NB4 (cell line): ENCODE measurements at regions not wholly inside any gene's neighbourhood (a gene's known extent, or its start where the extent isn't known, plus 50 kb on each side); places are given as distances from the start of the nearest gene placed in this dataset.

Experiments
- DNase-seq: peaks from one replicate; pipeline ENCODE4 v3.0.0; 2010; ENCODE audit warnings: low read depth
- H3K4me3 ChIP-seq: one replicate; pipeline ENCODE4 v1.5.1; 2011; ENCODE audit warnings: mild to moderate bottlenecking, low read depth, low read length, moderate library complexity
- MYC ChIP-seq: IDR thresholded peaks from 2 replicates; pipeline ENCODE4 v1.6.1; 2011; ENCODE audit warnings: low read depth, low read length
- POLR2A ChIP-seq: IDR thresholded peaks from 2 replicates; pipeline ENCODE4 v1.6.1; 2011; ENCODE audit warnings: mild to moderate bottlenecking; ENCODE audit not compliant: insufficient read length; ENCODE audit errors: extremely low read depth
- TF ChIP-seq, protein P1 (sequence below): IDR thresholded peaks from one replicate; pipeline ENCODE4 v1.5.1; 2012; ENCODE audit warnings: low read depth, low read length
- TF ChIP-seq, protein P2 (sequence below): IDR thresholded peaks from 2 replicates; pipeline ENCODE4 v1.6.1; 2011; ENCODE audit warnings: low read depth, low read length

DNA sequence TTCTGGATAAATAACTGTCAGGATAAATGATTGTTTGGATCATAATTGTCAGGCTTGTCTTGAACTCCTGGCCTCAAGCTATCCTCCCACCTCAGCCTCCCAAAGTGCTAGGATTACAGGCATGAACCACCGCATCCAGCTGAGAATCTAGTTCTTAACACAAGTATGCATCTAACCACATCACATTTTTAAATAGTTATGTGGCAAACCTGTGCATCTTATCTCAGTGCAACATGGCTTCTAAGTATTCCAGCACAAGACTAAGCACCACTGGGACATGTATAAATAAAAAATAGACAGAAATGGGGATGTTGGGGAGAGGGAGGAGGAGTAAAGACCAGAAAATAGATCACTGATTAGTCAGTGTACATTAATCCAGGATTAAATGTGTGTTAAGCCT, 74.7 kb upstream of the TBL1X start:
- no peak for DNase-seq
- TF ChIP-seq MYC: no peak
- TF ChIP-seq, protein P1, sequence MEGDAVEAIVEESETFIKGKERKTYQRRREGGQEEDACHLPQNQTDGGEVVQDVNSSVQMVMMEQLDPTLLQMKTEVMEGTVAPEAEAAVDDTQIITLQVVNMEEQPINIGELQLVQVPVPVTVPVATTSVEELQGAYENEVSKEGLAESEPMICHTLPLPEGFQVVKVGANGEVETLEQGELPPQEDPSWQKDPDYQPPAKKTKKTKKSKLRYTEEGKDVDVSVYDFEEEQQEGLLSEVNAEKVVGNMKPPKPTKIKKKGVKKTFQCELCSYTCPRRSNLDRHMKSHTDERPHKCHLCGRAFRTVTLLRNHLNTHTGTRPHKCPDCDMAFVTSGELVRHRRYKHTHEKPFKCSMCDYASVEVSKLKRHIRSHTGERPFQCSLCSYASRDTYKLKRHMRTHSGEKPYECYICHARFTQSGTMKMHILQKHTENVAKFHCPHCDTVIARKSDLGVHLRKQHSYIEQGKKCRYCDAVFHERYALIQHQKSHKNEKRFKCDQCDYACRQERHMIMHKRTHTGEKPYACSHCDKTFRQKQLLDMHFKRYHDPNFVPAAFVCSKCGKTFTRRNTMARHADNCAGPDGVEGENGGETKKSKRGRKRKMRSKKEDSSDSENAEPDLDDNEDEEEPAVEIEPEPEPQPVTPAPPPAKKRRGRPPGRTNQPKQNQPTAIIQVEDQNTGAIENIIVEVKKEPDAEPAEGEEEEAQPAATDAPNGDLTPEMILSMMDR: no peak
- TF ChIP-seq, protein P2, sequence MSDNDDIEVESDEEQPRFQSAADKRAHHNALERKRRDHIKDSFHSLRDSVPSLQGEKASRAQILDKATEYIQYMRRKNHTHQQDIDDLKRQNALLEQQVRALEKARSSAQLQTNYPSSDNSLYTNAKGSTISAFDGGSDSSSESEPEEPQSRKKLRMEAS: no peak
- no peak for TF ChIP-seq POLR2A
- no peak overlapping the region for H3K4me3 ChIP-seq

DNA sequence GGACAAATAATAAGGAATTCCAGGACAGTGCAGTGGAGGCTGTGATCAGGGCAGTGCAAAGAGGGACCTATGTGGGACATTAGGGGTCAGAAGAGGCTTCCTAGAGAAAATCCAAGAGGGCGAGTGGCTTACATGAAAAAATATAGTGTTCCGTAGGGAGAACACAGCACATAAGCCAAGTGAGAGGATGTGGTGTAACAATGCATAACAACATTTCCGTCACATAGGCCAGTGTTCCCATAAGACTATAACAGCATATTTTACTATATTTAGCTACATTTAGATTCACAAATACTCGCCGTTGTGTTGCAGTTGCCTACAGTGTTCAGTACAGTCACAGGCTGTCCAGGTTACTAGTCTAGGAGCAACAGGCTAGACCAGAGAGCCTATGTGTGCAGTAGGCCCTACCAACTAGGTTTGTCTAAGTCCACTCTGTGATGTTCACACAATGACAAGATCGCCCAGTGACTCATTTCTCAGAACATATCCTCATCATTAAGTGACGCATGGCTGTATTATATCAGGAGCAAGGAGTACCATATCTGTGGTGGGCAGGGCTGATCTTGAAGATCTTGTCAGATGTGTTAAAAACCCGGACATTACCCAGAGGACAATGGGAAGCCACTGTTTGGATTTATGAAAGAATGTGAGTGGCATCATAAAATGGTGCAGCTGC, 74.0 kb upstream of the TBL1X start:
- DNase-seq: no peak
- H3K4me3 ChIP-seq: no peak overlapping the region
- TF ChIP-seq, protein P2: no peak
- TF ChIP-seq MYC: no peak
- TF ChIP-seq, protein P1: no peak
- TF ChIP-seq POLR2A: no peak

DNA sequence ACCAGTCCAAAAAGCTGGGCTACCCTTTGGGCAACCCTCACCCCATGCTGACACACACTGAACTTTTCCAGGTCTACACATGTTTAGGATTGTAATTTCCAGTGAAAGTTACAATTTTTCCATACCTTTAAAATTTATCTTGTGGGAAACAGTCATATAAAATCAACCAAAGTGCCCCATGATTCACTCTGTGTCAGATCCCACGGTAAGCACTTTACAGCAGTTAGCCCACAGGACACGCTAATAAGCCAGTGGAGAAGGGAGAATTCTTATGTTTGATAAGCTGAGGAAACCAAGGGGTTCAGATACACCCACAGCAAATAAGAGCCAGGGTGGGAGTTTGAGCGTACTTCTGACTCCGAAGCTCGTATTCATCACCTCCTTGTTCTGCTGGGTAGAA, 72.4 kb upstream of the TBL1X start:
- DNase-seq: no peak
- H3K4me3 ChIP-seq: no peak overlapping the region
- TF ChIP-seq, protein P1: no peak
- no peak for TF ChIP-seq POLR2A
- no peak for TF ChIP-seq MYC
- TF ChIP-seq, protein P2: no peak

DNA sequence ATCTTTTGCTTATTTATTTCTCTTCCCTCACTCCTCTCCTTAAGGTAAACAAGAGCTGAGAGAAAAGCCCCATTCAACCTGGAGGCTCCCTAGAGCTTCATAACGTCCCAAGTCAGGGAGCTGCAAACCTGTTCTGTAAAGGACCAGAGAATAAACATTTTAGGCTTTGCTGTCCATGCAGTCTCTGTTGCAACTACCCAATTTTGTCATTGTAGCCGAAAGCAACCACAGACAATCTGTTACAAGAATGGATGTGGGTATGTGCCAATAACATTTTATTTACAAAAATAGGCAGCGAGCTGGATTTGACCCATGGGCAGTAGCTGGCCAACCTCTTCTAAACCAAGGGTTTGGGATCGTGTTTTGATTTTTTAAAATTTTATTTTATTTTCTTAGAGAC, 71.3 kb upstream of the TBL1X start:
- DNase-seq: peak; percentile 52
- TF ChIP-seq MYC (no peak), POLR2A (no peak)
- TF ChIP-seq, protein P1: no peak
- TF ChIP-seq, protein P2: no peak

DNA sequence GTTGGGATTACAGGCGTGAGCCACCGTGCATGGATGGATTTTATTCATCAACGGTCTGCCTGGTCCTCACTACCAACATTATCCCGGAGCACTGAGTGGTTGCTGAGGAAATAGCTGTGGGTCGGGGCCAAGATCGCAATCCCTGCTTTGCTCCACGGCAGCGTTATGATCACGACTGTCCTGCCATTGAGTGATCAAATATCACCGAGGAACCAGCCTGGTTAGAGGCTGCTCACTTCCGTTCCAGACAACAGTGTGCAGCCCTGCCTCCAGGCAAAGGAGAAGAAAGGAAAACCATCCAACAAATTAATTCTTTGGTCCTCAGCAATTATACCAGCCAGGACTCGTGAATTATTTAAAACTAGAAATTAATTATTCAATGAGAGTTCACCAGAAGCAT, 70.6 kb upstream of the TBL1X start:
- no peak for DNase-seq

More for the DNA sequence above, 71.3 kb upstream of the TBL1X start:
- no peak overlapping the region for H3K4me3 ChIP-seq

More for the DNA sequence above, 70.6 kb upstream of the TBL1X start:
- no peak overlapping the region for H3K4me3 ChIP-seq
- TF ChIP-seq MYC (no peak), POLR2A (no peak)
- TF ChIP-seq, protein P1: no peak
- TF ChIP-seq, protein P2: no peak
